Neural progenitor cell (in vitro differentiated cells): ENCODE measurements at regions not wholly inside any gene's neighbourhood (a gene's known extent, or its start where the extent isn't known, plus 50 kb on each side); places are given as distances from the start of the nearest gene placed in this dataset.

Experiments used
- DNase-seq: peaks from one replicate; pipeline ENCODE4 v3.0.0-alpha.2; 2016; ENCODE audit warnings: low spot score
- H2AFZ ChIP-seq: fragments of 200-600 bp; sonication (generic); replicated peaks from 2 replicates; pipeline ENCODE4 v1.6.1; 2016; ENCODE audit warnings: antibody characterized with exemption
- H3F3A ChIP-seq: fragments of 200-600 bp; sonication (generic); 2 replicates; pipeline ENCODE4 v1.6.1; 2016; ENCODE audit warnings: antibody characterized with exemption, low read depth
- H3K27ac ChIP-seq: fragments of 200-600 bp; sonication (generic); 2 replicates; pipeline ENCODE4 v1.5.1; 2016; ENCODE audit warnings: mild to moderate bottlenecking
- H3K27me3 ChIP-seq: fragments of 200-600 bp; sonication (generic); 2 replicates; pipeline ENCODE4 v1.6.1; 2016; ENCODE audit warnings: mild to moderate bottlenecking, moderate library complexity
- H3K36me3 ChIP-seq: fragments of 200-600 bp; sonication (generic); 2 replicates; pipeline ENCODE4 v1.5.1; 2016
- H3K4me1 ChIP-seq: fragments of 200-600 bp; sonication (generic); 2 replicates; pipeline ENCODE4 v1.6.1; 2016; ENCODE audit warnings: mixed run types
- H3K4me2 ChIP-seq: fragments of 200-600 bp; sonication (generic); 2 replicates; pipeline ENCODE4 v1.6.1; 2016
- H3K4me3 ChIP-seq: fragments of 200-600 bp; sonication (generic); 2 replicates; pipeline ENCODE4 v1.5.1; 2016
- H3K79me2 ChIP-seq: fragments of 200-600 bp; sonication (generic); 2 replicates; pipeline ENCODE4 v1.6.1; 2016; ENCODE audit warnings: low read depth
- H3K9ac ChIP-seq: fragments of 200-600 bp; sonication (generic); 2 replicates; pipeline ENCODE4 v1.6.1; 2016
- H3K9me3 ChIP-seq: fragments of 200-600 bp; sonication (generic); 2 replicates; pipeline ENCODE4 v1.5.1; 2016; ENCODE audit warnings: low read depth
- H4K20me1 ChIP-seq: fragments of 200-600 bp; sonication (generic); 2 replicates; pipeline ENCODE4 v1.6.1; 2016; ENCODE audit warnings: low read depth
- H3K27ac Mint-ChIP-seq: 3 replicates; pipeline ENCODE4 v1.8.0; 2021; ENCODE audit warnings: mixed read lengths
- H3K27me3 Mint-ChIP-seq: 2 replicates; pipeline ENCODE4 v1.8.0; 2022; ENCODE audit warnings: low read depth, mild to moderate bottlenecking, inconsistent platforms, moderate library complexity, mixed read lengths; ENCODE audit not compliant: insufficient read depth
- H3K36me3 Mint-ChIP-seq: 3 replicates; pipeline ENCODE4 v1.8.0; 2021; ENCODE audit warnings: mixed read lengths
- H3K4me1 Mint-ChIP-seq: 3 replicates; pipeline ENCODE4 v1.8.0; 2021; ENCODE audit warnings: mixed read lengths
- H3K4me3 Mint-ChIP-seq: 3 replicates; pipeline ENCODE4 v1.8.0; 2021; ENCODE audit warnings: mild to moderate bottlenecking, moderate library complexity, mixed read lengths
- H3K9me3 Mint-ChIP-seq: 3 replicates; pipeline ENCODE4 v1.8.0; 2020; ENCODE audit warnings: mixed read lengths
- CTCF ChIP-seq: fragments of 200-600 bp; sonication (generic); IDR thresholded peaks from 2 replicates; pipeline ENCODE4 v1.5.1; 2017; ENCODE audit warnings: antibody characterized with exemption, mild to moderate bottlenecking
- EZH2 ChIP-seq: fragments of 200-600 bp; sonication (generic); IDR thresholded peaks from 2 replicates; pipeline ENCODE4 v1.6.1; 2017; ENCODE audit warnings: antibody characterized with exemption, mild to moderate bottlenecking, moderate library complexity
- EZH2phosphoT487 ChIP-seq: fragments of 200-600 bp; sonication (generic); IDR thresholded peaks from 2 replicates; pipeline ENCODE4 v1.6.1; 2017; ENCODE audit warnings: antibody characterized with exemption

- H3K27me3 Mint-ChIP-seq, result peaks cover 3% of the 10 kb centered on the region
These were observed 60.6 kb upstream of the STUM start for GRCh38 chr1:226487921-226488320.

GRCh38 chr1:226489718-226490425, 58.7 kb upstream of the STUM start:
- no peak overlapping the region for H3K4me3 Mint-ChIP-seq
- no peaks in the 10 kb centered on the region for H3K79me2 ChIP-seq
- DNase-seq, result no peak
- H3K4me1 ChIP-seq, result no peaks in the 10 kb centered on the region
- H3K4me3 ChIP-seq, result no peak overlapping the region
- no peak for TF ChIP-seq EZH2
- TF ChIP-seq EZH2phosphoT487, result no peak
- no peak for TF ChIP-seq CTCF
- H3K27me3 ChIP-seq, result no peaks in the 10 kb centered on the region
- H3K9ac ChIP-seq, result no peak overlapping the region
- no peak overlapping the region for H3K27ac ChIP-seq
- H3K36me3 Mint-ChIP-seq, result no peaks in the 10 kb centered on the region
- peaks cover 4% of the 10 kb centered on the region for H3K27me3 Mint-ChIP-seq
- no peaks in the 10 kb centered on the region for H3K36me3 ChIP-seq
- H3K9me3 ChIP-seq, result no peaks in the 10 kb centered on the region
- no peaks in the 10 kb centered on the region for H4K20me1 ChIP-seq
- no peak overlapping the region for H3K4me2 ChIP-seq
- H3K4me1 Mint-ChIP-seq, result peaks cover 8% of the 10 kb centered on the region
- peak overlapping the region; percentile 43 for H3K27ac Mint-ChIP-seq
- no peak overlapping the region for H2AFZ ChIP-seq
- no peaks in the 10 kb centered on the region for H3F3A ChIP-seq
- no peaks in the 10 kb centered on the region for H3K9me3 Mint-ChIP-seq

More at GRCh38 chr1:226487921-226488320, 60.6 kb upstream of the STUM start:
- Histone ChIP-seq H3K27me3 (no peaks in the 10 kb centered on the region), H3K4me1 (peaks cover 4% of the 10 kb centered on the region), H3F3A (no peaks in the 10 kb centered on the region), H2AFZ (no peak overlapping the region), H3K9ac (no peak overlapping the region), H4K20me1 (no peaks in the 10 kb centered on the region), H3K4me2 (no peak overlapping the region), H3K4me3 (no peak overlapping the region), H3K79me2 (no peaks in the 10 kb centered on the region), H3K27ac (no peak overlapping the region), H3K36me3 (no peaks in the 10 kb centered on the region), H3K9me3 (no peaks in the 10 kb centered on the region)
- peak overlapping the region; percentile 3 for H3K4me3 Mint-ChIP-seq
- H3K9me3 Mint-ChIP-seq, result no peaks in the 10 kb centered on the region
- H3K36me3 Mint-ChIP-seq, result no peaks in the 10 kb centered on the region
- DNase-seq, result no peak
- TF ChIP-seq EZH2phosphoT487 (no peak), EZH2 (no peak), CTCF (no peak)
- no peak overlapping the region for H3K27ac Mint-ChIP-seq
- peaks cover 5% of the 10 kb centered on the region for H3K4me1 Mint-ChIP-seq

GRCh38 chr1:226490426-226490809, 58.1 kb upstream of the STUM start:
- H3K36me3 Mint-ChIP-seq, result no peaks in the 10 kb centered on the region
- H3K27ac ChIP-seq, result no peak overlapping the region
- H3K79me2 ChIP-seq, result no peaks in the 10 kb centered on the region
- H3K27me3 ChIP-seq, result no peaks in the 10 kb centered on the region
- TF ChIP-seq EZH2phosphoT487 (no peak), CTCF (no peak), EZH2 (no peak)
- peaks cover 5% of the 10 kb centered on the region for H3K27me3 Mint-ChIP-seq
- no peak overlapping the region for H3K27ac Mint-ChIP-seq
- H3K4me1 ChIP-seq, result no peaks in the 10 kb centered on the region
- H3K4me3 ChIP-seq, result no peak overlapping the region
- DNase-seq, result no peak
- peaks cover 8% of the 10 kb centered on the region for H3K4me1 Mint-ChIP-seq
- no peak overlapping the region for H2AFZ ChIP-seq
- no peak overlapping the region for H3K9ac ChIP-seq
- H3K9me3 ChIP-seq, result no peaks in the 10 kb centered on the region
- H3F3A ChIP-seq, result no peaks in the 10 kb centered on the region
- H3K36me3 ChIP-seq, result no peaks in the 10 kb centered on the region
- H3K4me2 ChIP-seq, result no peak overlapping the region
- H3K9me3 Mint-ChIP-seq, result no peaks in the 10 kb centered on the region
- no peak overlapping the region for H3K4me3 Mint-ChIP-seq
- no peaks in the 10 kb centered on the region for H4K20me1 ChIP-seq
